MM.1S (cell line): ENCODE measurements at regions not wholly inside any gene's neighbourhood (a gene's known extent, or its start where the extent isn't known, plus 50 kb on each side); places are given as distances from the start of the nearest gene placed in this dataset.

ENCODE experiments used
- DNase-seq: peaks from one replicate; pipeline ENCODE4 v3.0.0-alpha.2; 2015
- H2AFZ ChIP-seq: fragments of 300-600 bp; sonication (generic); 2 replicates; pipeline ENCODE4 v1.6.0; 2016; ENCODE audit warnings: antibody characterized with exemption, low read length
- H3F3A ChIP-seq: fragments of 300-600 bp; sonication (generic); 2 replicates; pipeline ENCODE4 v1.6.1; 2016; ENCODE audit warnings: mild to moderate bottlenecking, antibody characterized with exemption, low read length, moderate library complexity, mixed read lengths; ENCODE audit not compliant: insufficient read depth
- H3K27ac ChIP-seq: fragments of 300-600 bp; sonication (generic); 2 replicates; pipeline ENCODE4 v1.5.1; 2016; ENCODE audit warnings: mild to moderate bottlenecking, low read length
- H3K27me3 ChIP-seq: fragments of 300-600 bp; sonication (generic); replicated peaks from 2 replicates; pipeline ENCODE4 v1.6.0; 2016; ENCODE audit warnings: low read length; ENCODE audit not compliant: insufficient read depth
- H3K36me3 ChIP-seq: fragments of 300-600 bp; sonication (generic); replicated peaks from 2 replicates; pipeline ENCODE4 v1.6.1; 2016; ENCODE audit warnings: mild to moderate bottlenecking, low read length, mixed read lengths; ENCODE audit not compliant: insufficient read depth
- H3K4me1 ChIP-seq: fragments of 300-600 bp; sonication (generic); 2 replicates; pipeline ENCODE4 v1.6.1; 2016; ENCODE audit warnings: low read length, mixed read lengths
- H3K4me2 ChIP-seq: fragments of 300-600 bp; sonication (generic); 2 replicates; pipeline ENCODE4 v1.6.0; 2016; ENCODE audit warnings: low read depth, low read length
- H3K4me3 ChIP-seq: fragments of 300-600 bp; sonication (generic); 2 replicates; pipeline ENCODE4 v1.5.1; 2016; ENCODE audit warnings: low read length, mixed read lengths
- H3K79me2 ChIP-seq: fragments of 300-600 bp; sonication (generic); 2 replicates; pipeline ENCODE4 v1.6.1; 2016; ENCODE audit warnings: mixed run types, low read length, mixed read lengths
- H3K9ac ChIP-seq: fragments of 300-600 bp; sonication (generic); 2 replicates; pipeline ENCODE4 v1.6.1; 2016; ENCODE audit warnings: low read length, mixed read lengths
- H3K9me2 ChIP-seq: fragments of 300-600 bp; sonication (generic); replicated peaks from 2 replicates; pipeline ENCODE4 v1.6.1; 2016; ENCODE audit warnings: mild to moderate bottlenecking, low read length, mixed read lengths; ENCODE audit not compliant: insufficient read depth
- H3K9me3 ChIP-seq: fragments of 300-600 bp; sonication (generic); replicated peaks from 2 replicates; pipeline ENCODE4 v1.6.1; 2016; ENCODE audit warnings: mild to moderate bottlenecking, low read length, mixed read lengths; ENCODE audit not compliant: insufficient read depth
- H4K20me1 ChIP-seq: fragments of 300-600 bp; sonication (generic); 2 replicates; pipeline ENCODE4 v1.6.1; 2016; ENCODE audit warnings: mild to moderate bottlenecking, low read length, moderate library complexity, mixed read lengths; ENCODE audit not compliant: insufficient read depth
- EZH2 ChIP-seq: fragments of 300-600 bp; sonication (generic); optimal IDR thresholded peaks from 2 replicates; pipeline ENCODE3; 2017; ENCODE audit warnings: low read depth, mild to moderate bottlenecking, antibody characterized with exemption, low read length, mixed read lengths
- EZH2phosphoT487 ChIP-seq: fragments of 300-600 bp; sonication (generic); IDR thresholded peaks from 2 replicates; pipeline ENCODE4 v1.6.1; 2018; ENCODE audit warnings: antibody characterized with exemption, low read length
- TF ChIP-seq, protein P1 (sequence below): fragments of 300-600 bp; sonication (generic); IDR thresholded peaks from 2 replicates; pipeline ENCODE4 v1.5.1; 2016; ENCODE audit warnings: antibody characterized with exemption, low read length, mixed read lengths

DNA sequence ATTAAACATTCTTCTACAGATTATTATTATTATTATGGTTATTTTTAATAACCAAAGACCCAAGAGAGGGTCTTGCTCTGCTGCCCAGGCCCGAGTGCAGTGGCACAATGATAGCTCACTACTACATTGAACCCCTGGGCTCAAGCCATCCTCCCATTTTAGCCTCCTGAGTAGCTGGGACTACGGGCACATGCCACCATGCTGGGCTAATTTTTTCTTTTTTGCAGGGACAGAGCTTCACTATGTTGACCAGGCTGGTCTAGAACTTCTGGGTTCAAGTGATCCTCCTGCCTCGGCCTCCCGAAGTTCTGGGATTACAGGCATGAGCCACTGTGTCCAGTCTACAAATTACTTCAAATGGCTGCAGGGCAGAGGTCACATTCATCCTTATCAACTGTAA, 179.8 kb downstream of the KCNRG start:
- Histone ChIP-seq H3K4me1 (no peaks in the 10 kb centered on the region), H3K9me3 (no peaks in the 10 kb centered on the region), H2AFZ (no peak overlapping the region), H3K4me2 (no peak overlapping the region), H3K79me2 (no peaks in the 10 kb centered on the region), H3K4me3 (no peak overlapping the region), H4K20me1 (no peaks in the 10 kb centered on the region), H3K9ac (no peak overlapping the region), H3F3A (no peaks in the 10 kb centered on the region), H3K27me3 (no peaks in the 10 kb centered on the region), H3K27ac (no peak overlapping the region), H3K9me2 (no peaks in the 10 kb centered on the region), H3K36me3 (no peaks in the 10 kb centered on the region)
- TF ChIP-seq EZH2 (no peak), EZH2phosphoT487 (no peak)
- TF ChIP-seq, protein P1, sequence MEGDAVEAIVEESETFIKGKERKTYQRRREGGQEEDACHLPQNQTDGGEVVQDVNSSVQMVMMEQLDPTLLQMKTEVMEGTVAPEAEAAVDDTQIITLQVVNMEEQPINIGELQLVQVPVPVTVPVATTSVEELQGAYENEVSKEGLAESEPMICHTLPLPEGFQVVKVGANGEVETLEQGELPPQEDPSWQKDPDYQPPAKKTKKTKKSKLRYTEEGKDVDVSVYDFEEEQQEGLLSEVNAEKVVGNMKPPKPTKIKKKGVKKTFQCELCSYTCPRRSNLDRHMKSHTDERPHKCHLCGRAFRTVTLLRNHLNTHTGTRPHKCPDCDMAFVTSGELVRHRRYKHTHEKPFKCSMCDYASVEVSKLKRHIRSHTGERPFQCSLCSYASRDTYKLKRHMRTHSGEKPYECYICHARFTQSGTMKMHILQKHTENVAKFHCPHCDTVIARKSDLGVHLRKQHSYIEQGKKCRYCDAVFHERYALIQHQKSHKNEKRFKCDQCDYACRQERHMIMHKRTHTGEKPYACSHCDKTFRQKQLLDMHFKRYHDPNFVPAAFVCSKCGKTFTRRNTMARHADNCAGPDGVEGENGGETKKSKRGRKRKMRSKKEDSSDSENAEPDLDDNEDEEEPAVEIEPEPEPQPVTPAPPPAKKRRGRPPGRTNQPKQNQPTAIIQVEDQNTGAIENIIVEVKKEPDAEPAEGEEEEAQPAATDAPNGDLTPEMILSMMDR: no peak
- no peak for DNase-seq

DNA sequence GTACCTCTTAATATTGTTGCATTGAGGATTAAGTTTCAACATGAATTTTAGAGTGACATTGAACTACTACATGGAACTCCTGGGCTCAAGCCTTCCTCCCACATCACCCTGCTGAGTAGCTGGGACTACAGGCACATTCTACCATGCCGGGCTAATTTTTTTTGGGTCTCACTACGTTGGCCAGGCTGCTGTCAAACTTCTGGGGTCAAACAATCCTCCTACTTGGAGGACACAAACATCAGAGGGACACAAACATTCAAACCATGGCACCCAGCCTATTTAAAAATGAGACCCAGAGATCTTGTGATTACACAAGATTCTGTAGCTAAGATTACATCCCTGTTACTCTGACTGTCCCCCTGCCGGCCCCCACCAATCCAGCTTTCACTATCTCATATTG, 180.9 kb downstream of the KCNRG start:
- Histone ChIP-seq H3K9me2 (no peaks in the 10 kb centered on the region), H2AFZ (no peak overlapping the region), H3K79me2 (no peaks in the 10 kb centered on the region), H3K9ac (no peak overlapping the region), H3K4me2 (no peak overlapping the region), H3K9me3 (no peaks in the 10 kb centered on the region), H3K36me3 (no peaks in the 10 kb centered on the region), H3K4me1 (no peaks in the 10 kb centered on the region), H3K27me3 (no peaks in the 10 kb centered on the region), H3K27ac (no peak overlapping the region), H4K20me1 (no peaks in the 10 kb centered on the region), H3K4me3 (no peak overlapping the region), H3F3A (no peaks in the 10 kb centered on the region)
- TF ChIP-seq EZH2 (no peak), EZH2phosphoT487 (no peak)
- TF ChIP-seq, protein P1: no peak
- no peak for DNase-seq

DNA sequence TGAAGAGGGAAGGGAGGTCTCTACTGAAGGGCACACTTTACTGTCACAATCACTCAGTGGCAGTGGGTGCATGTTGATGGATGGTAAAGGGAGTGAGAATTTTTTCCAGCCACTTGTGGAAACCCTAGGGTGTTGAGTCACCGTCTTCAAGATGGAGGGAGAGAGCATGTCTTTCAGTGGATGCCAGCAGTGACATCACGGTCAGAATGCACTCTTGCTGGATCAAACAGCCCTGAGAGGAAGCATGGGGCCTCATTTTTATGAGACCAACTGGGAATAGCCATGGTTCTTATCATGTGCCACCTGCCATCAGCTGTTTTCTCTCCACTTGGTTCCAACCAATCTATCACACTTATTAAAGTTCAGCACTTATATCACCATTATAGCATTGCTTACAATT, 182.5 kb downstream of the KCNRG start:
- no peaks in the 10 kb centered on the region for H3K9me2 ChIP-seq
- H2AFZ ChIP-seq: no peak overlapping the region
- no peaks in the 10 kb centered on the region for H3K36me3 ChIP-seq
- H3K27me3 ChIP-seq: no peaks in the 10 kb centered on the region
- no peak overlapping the region for H3K27ac ChIP-seq
- no peaks in the 10 kb centered on the region for H3F3A ChIP-seq
- no peaks in the 10 kb centered on the region for H4K20me1 ChIP-seq
- no peak for DNase-seq
- no peak overlapping the region for H3K4me3 ChIP-seq
- TF ChIP-seq, protein P1: no peak
- TF ChIP-seq EZH2phosphoT487 (no peak), EZH2 (no peak)
- no peak overlapping the region for H3K9ac ChIP-seq
- no peaks in the 10 kb centered on the region for H3K4me1 ChIP-seq
- no peak overlapping the region for H3K4me2 ChIP-seq
- H3K9me3 ChIP-seq: no peaks in the 10 kb centered on the region
- no peaks in the 10 kb centered on the region for H3K79me2 ChIP-seq
